ENCODE measurements at regions not wholly inside any gene's neighbourhood (a gene's known extent, or its start where the extent isn't known, plus 50 kb on each side); places are given as distances from the start of the nearest gene placed in this dataset.

GRCh38 chr17:69916761-69917160 lies 158.3 kb upstream of the KCNJ16 start (continued):
- TF ChIP-seq ZNF655 (CRISPR knock-in tag; IDR thresholded peaks at IDR 0.05), result no peak
- TF ChIP-seq TCF7L2 (IDR thresholded peaks at IDR 0.05; ENCODE audit: low read depth, low read length), result no peak
- TF ChIP-seq ZNF76 (CRISPR knock-in tag; IDR thresholded peaks at IDR 0.05; ENCODE audit: borderline replicate concordance), result no peak
- no peak for TF ChIP-seq MEF2D (tag; conservative IDR thresholded peaks at IDR 0.05; ENCODE audit: low read depth)
- TF ChIP-seq SMAD1 (IDR thresholded peaks at IDR 0.05; ENCODE audit: low read depth, low read length, partially characterized antibody), result no peak
- TF ChIP-seq CTCFL (IDR thresholded peaks at IDR 0.05; ENCODE audit: borderline replicate concordance, insufficient read depth, low read depth, low read length, poor library complexity, severe bottlenecking), result no peak
- no peak for TF ChIP-seq ZNF324 (CRISPR knock-in tag; IDR thresholded peaks at IDR 0.05)
- no peak for TF ChIP-seq ZFP30 (CRISPR knock-in tag; IDR thresholded peaks at IDR 0.05; ENCODE audit: borderline replicate concordance)
- no peak for TF ChIP-seq MAX (CRISPR knock-in tag; IDR thresholded peaks at IDR 0.05)
- TF ChIP-seq RBM39 (optimal IDR thresholded peaks at IDR 0.05; ENCODE audit: low read depth, low read length), result no peak

Data from K562 (cell line).